ENCODE measurements at regions not wholly inside any gene's neighbourhood (a gene's known extent, or its start where the extent isn't known, plus 50 kb on each side); places are given as distances from the start of the nearest gene placed in this dataset.

DNA sequence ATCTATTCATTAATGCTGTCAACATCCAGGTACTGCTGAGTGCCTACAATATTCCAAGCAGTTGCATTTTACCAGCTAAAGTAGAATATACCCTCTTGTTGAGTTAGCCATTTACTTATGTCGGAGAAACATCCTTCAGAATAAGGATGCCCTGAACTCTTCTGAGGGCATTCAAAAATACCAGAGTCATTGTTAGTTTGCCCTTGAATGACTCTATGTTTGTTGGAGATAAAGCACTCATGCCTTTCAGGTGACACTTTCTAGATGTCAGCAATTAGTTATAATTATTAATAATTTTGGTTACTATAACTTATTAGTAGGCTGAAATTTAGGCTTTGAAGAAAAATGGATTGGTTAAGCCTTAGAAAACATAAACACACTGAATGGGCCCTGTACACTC lies 286.2 kb upstream of the STXBP5 start:
- ChIA-PET POLR2A (no interaction called here), CTCF (no interaction called here)
- ATAC-seq (no peak), DNase-seq (no peak)
- Mint-ChIP-seq H3K4me1 (peaks cover 0 to 6% (median 4%) of the 10 kb centered on the region in 7 donors), H3K27me3 (peaks cover 0 to 15% (median 13%) of the 10 kb centered on the region in 5 donors), H3K36me3 (peaks cover 0 to under 1% (median 0%) of the 10 kb centered on the region in 5 donors), H3K27ac (no peak overlapping the region), H3K9me3 (peaks cover 0 to under 1% (median 0%) of the 10 kb centered on the region in 11 donors), H3K4me3 (no peak overlapping the region)
- Histone ChIP-seq H3K36me3 (ENCODE audit: control insufficient read depth in 2 of 3, insufficient read depth in 3 of 3, low read length in 3 of 3) (no peaks in the 10 kb centered on the region), H3K27me3 (ENCODE audit: control insufficient read depth in 2 of 2, insufficient read depth in 2 of 2, low read length in 2 of 2) (no peaks in the 10 kb centered on the region), H3K4me3 (ENCODE audit: low read length) (no peak overlapping the region), H3K27ac (ENCODE audit: low read depth, low read length) (no peak overlapping the region), H3K9me3 (ENCODE audit: control insufficient read depth in 2 of 3, low read length in 3 of 3) (no peaks in the 10 kb centered on the region), H3K4me1 (ENCODE audit: control insufficient read depth in 2 of 2, insufficient read depth in 2 of 2, low read length in 2 of 2) (no peaks in the 10 kb centered on the region)
- intact Hi-C loops (cut with micrococcal nuclease): no loop called here

GRCh38 chr6:146919017-146919416 lies 285.2 kb upstream of the STXBP5 start:
- Histone ChIP-seq H3K9me3 (ENCODE audit: control insufficient read depth in 2 of 3, low read length in 3 of 3) (no peaks in the 10 kb centered on the region), H3K4me1 (ENCODE audit: control insufficient read depth in 2 of 2, insufficient read depth in 2 of 2, low read length in 2 of 2) (no peaks in the 10 kb centered on the region), H3K4me3 (ENCODE audit: low read length) (no peak overlapping the region), H3K36me3 (ENCODE audit: control insufficient read depth in 2 of 3, insufficient read depth in 3 of 3, low read length in 3 of 3) (no peaks in the 10 kb centered on the region), H3K27me3 (ENCODE audit: control insufficient read depth in 2 of 2, insufficient read depth in 2 of 2, low read length in 2 of 2) (no peaks in the 10 kb centered on the region), H3K27ac (ENCODE audit: low read depth, low read length) (no peak overlapping the region)
- peaks cover 0 to 4% (median 2%) of the 10 kb centered on the region in 7 donors for H3K4me1 Mint-ChIP-seq
- no peak overlapping the region for H3K27ac Mint-ChIP-seq
- ATAC-seq (no peak), DNase-seq (no peak)
- H3K36me3 Mint-ChIP-seq: peaks cover 0 to 7% (median 0%) of the 10 kb centered on the region in 5 donors
- intact Hi-C loops (cut with micrococcal nuclease): no loop called here
- H3K27me3 Mint-ChIP-seq: peaks cover 0 to 12% (median 8%) of the 10 kb centered on the region in 5 donors
- ChIA-PET POLR2A (no interaction called here), CTCF (no interaction called here)
- no peak overlapping the region for H3K4me3 Mint-ChIP-seq
- H3K9me3 Mint-ChIP-seq: peaks cover 0 to 5% (median 0%) of the 10 kb centered on the region in 11 donors

DNA sequence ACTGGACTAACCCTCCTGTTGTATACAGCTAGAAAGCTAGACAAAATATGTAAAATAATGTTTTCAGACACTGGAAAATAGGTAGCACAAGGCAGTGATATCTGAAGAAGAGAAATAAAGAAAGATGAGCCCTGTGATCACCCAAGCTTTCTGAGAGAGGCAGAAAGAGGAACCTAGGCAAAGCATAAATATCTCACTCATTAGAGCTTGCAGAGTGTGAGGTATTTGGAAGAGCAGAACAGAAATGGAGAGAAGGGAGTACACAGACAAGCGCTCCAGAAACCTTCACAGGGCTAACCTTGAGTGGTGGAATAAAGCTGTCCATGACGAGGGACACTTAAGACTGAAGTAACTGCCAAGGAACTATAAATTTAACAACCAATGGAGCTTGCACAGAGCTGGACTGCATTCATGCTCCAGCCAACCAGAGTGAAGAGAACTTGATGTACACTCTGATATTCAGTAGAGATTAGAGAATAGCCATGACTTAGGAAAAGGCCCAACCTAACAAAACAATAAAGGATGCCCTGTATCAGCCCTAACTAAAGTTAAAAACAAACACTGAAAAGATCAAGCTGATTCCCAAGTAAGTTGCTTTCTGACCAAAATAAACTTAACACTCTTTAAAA lies 280.9 kb upstream of the STXBP5 start:
- no peaks in the 10 kb centered on the region for H3K27me3 ChIP-seq (ENCODE audit: control insufficient read depth in 2 of 2, insufficient read depth in 2 of 2, low read length in 2 of 2)
- CTCF ChIA-PET: no interaction called here
- H3K27me3 Mint-ChIP-seq: peaks cover 0 to 4% (median 0%) of the 10 kb centered on the region in 5 donors
- peaks cover 0 to 5% (median 0%) of the 10 kb centered on the region in 11 donors for H3K9me3 Mint-ChIP-seq
- H3K9me3 ChIP-seq (ENCODE audit: control insufficient read depth in 2 of 3, low read length in 3 of 3): no peaks in the 10 kb centered on the region
- H3K27ac ChIP-seq (ENCODE audit: low read depth, low read length): no peak overlapping the region
- intact Hi-C loops (cut with micrococcal nuclease): no loop called here
- H3K4me3 Mint-ChIP-seq: no peak overlapping the region
- ATAC-seq: no peak
- no peaks in the 10 kb centered on the region for H3K4me1 Mint-ChIP-seq
- H3K27ac Mint-ChIP-seq: no peak overlapping the region
- POLR2A ChIA-PET: interaction anchor here (0.6 kb wide), 1 partner anchor 61 kb away, joined by 3 read pairs; no protein-coding TSS in a partner anchor
- no peaks in the 10 kb centered on the region for H3K4me1 ChIP-seq (ENCODE audit: control insufficient read depth in 2 of 2, insufficient read depth in 2 of 2, low read length in 2 of 2)
- H3K4me3 ChIP-seq (ENCODE audit: low read length): no peak overlapping the region
- DNase-seq: no peak
- peaks cover 0 to 7% (median 0%) of the 10 kb centered on the region in 5 donors for H3K36me3 Mint-ChIP-seq
- H3K36me3 ChIP-seq (ENCODE audit: control insufficient read depth in 2 of 3, insufficient read depth in 3 of 3, low read length in 3 of 3): no peaks in the 10 kb centered on the region

DNA sequence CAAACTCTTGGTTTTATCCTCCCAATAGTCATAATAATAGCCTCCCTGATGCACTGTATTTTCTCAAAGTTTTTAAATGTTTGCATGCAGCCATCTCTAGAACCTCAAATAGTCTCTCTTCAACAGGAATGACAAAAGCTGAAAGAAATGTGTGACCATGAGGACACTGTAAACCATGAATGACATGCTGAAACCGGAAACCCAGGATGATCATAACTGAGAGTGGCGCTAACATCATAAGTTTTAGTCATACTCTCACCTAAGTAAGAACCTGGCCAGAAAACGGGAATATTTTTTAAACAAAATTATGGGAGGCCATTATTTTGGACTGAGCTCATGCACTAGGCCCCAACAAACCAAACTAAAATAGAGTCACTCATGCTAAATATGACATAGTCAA lies 278.4 kb upstream of the STXBP5 start:
- Histone ChIP-seq H3K9me3 (ENCODE audit: control insufficient read depth in 2 of 3, low read length in 3 of 3) (no peaks in the 10 kb centered on the region), H3K36me3 (ENCODE audit: control insufficient read depth in 2 of 3, insufficient read depth in 3 of 3, low read length in 3 of 3) (no peaks in the 10 kb centered on the region), H3K4me1 (ENCODE audit: control insufficient read depth in 2 of 2, insufficient read depth in 2 of 2, low read length in 2 of 2) (no peaks in the 10 kb centered on the region), H3K27me3 (ENCODE audit: control insufficient read depth in 2 of 2, insufficient read depth in 2 of 2, low read length in 2 of 2) (no peaks in the 10 kb centered on the region), H3K27ac (ENCODE audit: low read depth, low read length) (no peak overlapping the region), H3K4me3 (ENCODE audit: low read length) (no peak overlapping the region)
- ChIA-PET CTCF (no interaction called here), POLR2A (no interaction called here)
- H3K4me1 Mint-ChIP-seq: no peaks in the 10 kb centered on the region
- peaks cover 0 to 4% (median 0%) of the 10 kb centered on the region in 5 donors for H3K27me3 Mint-ChIP-seq
- no peak for ATAC-seq
- peaks cover 0 to 7% (median 0%) of the 10 kb centered on the region in 5 donors for H3K36me3 Mint-ChIP-seq
- intact Hi-C loops (cut with micrococcal nuclease): no loop called here
- no peak overlapping the region for H3K27ac Mint-ChIP-seq
- no peak overlapping the region for H3K4me3 Mint-ChIP-seq
- H3K9me3 Mint-ChIP-seq: peaks cover 0 to 7% (median 0%) of the 10 kb centered on the region in 11 donors
- no peak for DNase-seq

GRCh38 chr6:146928503-146928902 lies 275.7 kb upstream of the STXBP5 start:
- Histone ChIP-seq H3K27me3 (ENCODE audit: control insufficient read depth in 2 of 2, insufficient read depth in 2 of 2, low read length in 2 of 2) (no peaks in the 10 kb centered on the region), H3K36me3 (ENCODE audit: control insufficient read depth in 2 of 3, insufficient read depth in 3 of 3, low read length in 3 of 3) (no peaks in the 10 kb centered on the region), H3K4me3 (ENCODE audit: low read length) (no peak overlapping the region), H3K27ac (ENCODE audit: low read depth, low read length) (no peak overlapping the region), H3K9me3 (ENCODE audit: control insufficient read depth in 2 of 3, low read length in 3 of 3) (no peaks in the 10 kb centered on the region), H3K4me1 (ENCODE audit: control insufficient read depth in 2 of 2, insufficient read depth in 2 of 2, low read length in 2 of 2) (no peaks in the 10 kb centered on the region)
- POLR2A ChIA-PET: no interaction called here
- peaks cover 0 to 5% (median 0%) of the 10 kb centered on the region in 11 donors for H3K9me3 Mint-ChIP-seq
- no peak for DNase-seq
- H3K4me1 Mint-ChIP-seq: no peaks in the 10 kb centered on the region
- H3K36me3 Mint-ChIP-seq: peaks cover 0 to 2% (median 0%) of the 10 kb centered on the region in 5 donors
- peaks cover 0 to 4% (median 0%) of the 10 kb centered on the region in 5 donors for H3K27me3 Mint-ChIP-seq
- intact Hi-C loops (cut with micrococcal nuclease): no loop called here
- H3K4me3 Mint-ChIP-seq: no peak overlapping the region
- ATAC-seq: no peak
- H3K27ac Mint-ChIP-seq: no peak overlapping the region
- CTCF ChIA-PET: no interaction called here

GRCh38 chr6:146931214-146931613 lies 273.0 kb upstream of the STXBP5 start:
- peaks cover 0 to 4% (median 0%) of the 10 kb centered on the region in 5 donors for H3K27me3 Mint-ChIP-seq
- H3K27me3 ChIP-seq (ENCODE audit: control insufficient read depth in 2 of 2, insufficient read depth in 2 of 2, low read length in 2 of 2): no peaks in the 10 kb centered on the region
- H3K4me3 Mint-ChIP-seq: no peak overlapping the region
- CTCF ChIA-PET: interaction anchor here (0.9 to 2.2 kb wide), 4 partner anchors 10 to 354 kb away, joined by 3 to 6 read pairs (median 4); no protein-coding TSS in a partner anchor
- H3K4me1 ChIP-seq (ENCODE audit: control insufficient read depth in 2 of 2, insufficient read depth in 2 of 2, low read length in 2 of 2): no peaks in the 10 kb centered on the region
- DNase-seq (peak in 5 of 9 donors; percentile 4 to 18 (median 12)), ATAC-seq (no peak)
- intact Hi-C loops (cut with micrococcal nuclease): loop anchor here in 1 of 2 donors (1.0 to 5.0 kb wide), 3 partner anchors 271 to 354 kb away; partner anchors contain the start of gene STXBP5
- peaks cover 0 to 5% (median 0%) of the 10 kb centered on the region in 11 donors for H3K9me3 Mint-ChIP-seq
- H3K4me1 Mint-ChIP-seq: peaks cover 0 to 4% (median 0%) of the 10 kb centered on the region in 7 donors
- H3K27ac Mint-ChIP-seq: no peak overlapping the region
- H3K36me3 Mint-ChIP-seq: peaks cover 0 to 3% (median 0%) of the 10 kb centered on the region in 5 donors
- H3K9me3 ChIP-seq (ENCODE audit: control insufficient read depth in 2 of 3, low read length in 3 of 3): no peaks in the 10 kb centered on the region
- POLR2A ChIA-PET: no interaction called here
- no peaks in the 10 kb centered on the region for H3K36me3 ChIP-seq (ENCODE audit: control insufficient read depth in 2 of 3, insufficient read depth in 3 of 3, low read length in 3 of 3)
- H3K27ac ChIP-seq (ENCODE audit: low read depth, low read length): no peak overlapping the region
- no peak overlapping the region for H3K4me3 ChIP-seq (ENCODE audit: low read length)

GRCh38 chr6:146937316-146937715 lies 266.9 kb upstream of the STXBP5 start:
- Mint-ChIP-seq H3K27me3 (peaks cover 0 to 3% (median 0%) of the 10 kb centered on the region in 5 donors), H3K4me1 (peaks cover 0 to 4% (median 0%) of the 10 kb centered on the region in 7 donors), H3K9me3 (peaks cover 0 to 21% (median 6%) of the 10 kb centered on the region in 11 donors), H3K36me3 (peaks cover 0 to 12% (median 4%) of the 10 kb centered on the region in 5 donors), H3K4me3 (no peak overlapping the region), H3K27ac (peak overlapping the region in 1 of 9 donors; percentile 7)
- Histone ChIP-seq H3K36me3 (ENCODE audit: control insufficient read depth in 2 of 3, insufficient read depth in 3 of 3, low read length in 3 of 3) (no peaks in the 10 kb centered on the region), H3K27me3 (ENCODE audit: control insufficient read depth in 2 of 2, insufficient read depth in 2 of 2, low read length in 2 of 2) (no peaks in the 10 kb centered on the region), H3K9me3 (ENCODE audit: control insufficient read depth in 2 of 3, low read length in 3 of 3) (no peaks in the 10 kb centered on the region), H3K4me1 (ENCODE audit: control insufficient read depth in 2 of 2, insufficient read depth in 2 of 2, low read length in 2 of 2) (no peaks in the 10 kb centered on the region), H3K27ac (ENCODE audit: low read depth, low read length) (no peak overlapping the region), H3K4me3 (ENCODE audit: low read length) (no peak overlapping the region)
- intact Hi-C loops (cut with micrococcal nuclease): no loop called here
- CTCF ChIA-PET: no interaction called here
- DNase-seq: no peak
- POLR2A ChIA-PET: no interaction called here
- no peak for ATAC-seq
